ENCODE measurements at regions not wholly inside any gene's neighbourhood (a gene's known extent, or its start where the extent isn't known, plus 50 kb on each side); places are given as distances from the start of the nearest gene placed in this dataset.

DNA sequence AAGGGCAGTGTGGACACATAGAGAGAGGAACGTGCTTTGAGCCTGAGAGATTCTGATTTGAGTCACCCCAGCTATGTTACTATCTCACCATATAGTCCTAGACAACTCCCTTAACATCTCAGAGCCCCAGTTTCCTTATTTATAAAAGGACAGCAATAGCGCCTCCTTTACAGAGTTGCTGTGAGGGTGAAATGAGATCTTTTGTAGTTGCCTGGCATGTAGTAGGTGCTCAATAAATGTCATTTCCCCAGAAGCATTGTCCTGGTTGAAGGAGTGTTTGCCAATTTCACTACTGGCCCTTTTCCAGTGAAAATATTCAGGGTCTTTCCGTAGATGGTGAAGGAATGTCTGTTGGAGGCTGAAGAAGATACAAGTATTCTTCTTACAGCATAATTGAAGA is 51.3 kb upstream of the FAM180A start:
- intact Hi-C loops (cut with DNase I; ENCODE audit: low total_unique reads), result loop anchor here (10.0 kb wide), 1 partner anchor 135 kb away; the partner anchor contains the start of gene STMP1
- DNase-seq (ENCODE audit: low spot score in 2 of 2), result no peak
- H3K4me1 ChIP-seq, result no peaks in the 10 kb centered on the region
- no peaks in the 10 kb centered on the region for H3K9me3 ChIP-seq
- TF ChIP-seq, protein P1, sequence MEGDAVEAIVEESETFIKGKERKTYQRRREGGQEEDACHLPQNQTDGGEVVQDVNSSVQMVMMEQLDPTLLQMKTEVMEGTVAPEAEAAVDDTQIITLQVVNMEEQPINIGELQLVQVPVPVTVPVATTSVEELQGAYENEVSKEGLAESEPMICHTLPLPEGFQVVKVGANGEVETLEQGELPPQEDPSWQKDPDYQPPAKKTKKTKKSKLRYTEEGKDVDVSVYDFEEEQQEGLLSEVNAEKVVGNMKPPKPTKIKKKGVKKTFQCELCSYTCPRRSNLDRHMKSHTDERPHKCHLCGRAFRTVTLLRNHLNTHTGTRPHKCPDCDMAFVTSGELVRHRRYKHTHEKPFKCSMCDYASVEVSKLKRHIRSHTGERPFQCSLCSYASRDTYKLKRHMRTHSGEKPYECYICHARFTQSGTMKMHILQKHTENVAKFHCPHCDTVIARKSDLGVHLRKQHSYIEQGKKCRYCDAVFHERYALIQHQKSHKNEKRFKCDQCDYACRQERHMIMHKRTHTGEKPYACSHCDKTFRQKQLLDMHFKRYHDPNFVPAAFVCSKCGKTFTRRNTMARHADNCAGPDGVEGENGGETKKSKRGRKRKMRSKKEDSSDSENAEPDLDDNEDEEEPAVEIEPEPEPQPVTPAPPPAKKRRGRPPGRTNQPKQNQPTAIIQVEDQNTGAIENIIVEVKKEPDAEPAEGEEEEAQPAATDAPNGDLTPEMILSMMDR (IDR thresholded peaks at IDR 0.05), result no peak
- TF ChIP-seq POLR2AphosphoS5 (IDR thresholded peaks at IDR 0.05), result no peak
- TF ChIP-seq POLR2A (IDR thresholded peaks at IDR 0.05), result no peak
- H3K4me3 ChIP-seq, result no peak overlapping the region
- no peaks in the 10 kb centered on the region for H3K27me3 ChIP-seq
- H3K27ac ChIP-seq, result no peak overlapping the region
- no peaks in the 10 kb centered on the region for H3K36me3 ChIP-seq

All from breast epithelium (tissue), 4 donors.